ENCODE measurements at regions not wholly inside any gene's neighbourhood (a gene's known extent, or its start where the extent isn't known, plus 50 kb on each side); places are given as distances from the start of the nearest gene placed in this dataset.

DNA sequence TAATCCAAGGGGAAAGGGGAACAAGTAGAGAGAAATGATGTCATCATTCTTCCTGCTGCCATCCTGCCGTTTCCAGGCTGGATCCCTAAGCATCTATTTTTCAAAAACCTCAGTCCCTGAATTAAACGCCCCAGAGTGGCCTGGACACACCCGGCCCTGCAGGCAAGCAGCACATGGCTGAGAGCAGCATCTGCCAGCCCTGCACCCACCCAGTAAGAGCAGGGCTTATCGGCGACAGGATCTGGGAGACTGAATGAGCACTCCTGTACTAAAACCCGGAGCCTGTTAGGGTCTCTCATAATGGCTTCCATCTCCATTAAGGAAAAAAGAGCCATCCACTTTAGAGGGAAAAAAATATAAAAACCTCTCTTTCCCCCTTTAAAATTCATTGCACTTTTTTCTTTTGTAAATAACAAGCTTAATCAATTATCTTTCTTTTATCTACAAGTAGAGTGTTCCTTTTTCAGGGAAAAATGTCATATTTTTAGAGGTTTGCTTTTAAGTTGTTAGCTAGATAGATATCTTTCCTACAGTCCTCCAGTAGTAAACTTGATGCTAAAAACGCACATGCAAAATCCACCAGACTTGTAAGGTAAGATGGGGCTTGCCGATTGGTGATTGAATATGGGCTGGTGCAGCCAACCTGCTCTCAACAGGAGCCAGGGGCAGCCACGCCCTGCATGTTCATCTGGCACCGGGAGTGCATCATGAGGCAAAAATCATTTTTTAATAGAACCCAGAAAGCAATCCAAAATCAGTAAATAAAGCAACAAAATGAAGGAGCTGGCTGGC lies 457.8 kb downstream of the EIPR1 start:
- peak in 1 of 2 donors; percentile 53 for DNase-seq (ENCODE audit: low spot score in 2 of 2)
- intact Hi-C loops (cut with DNase I; ENCODE audit: low total_unique reads): no loop called here
- no peak overlapping the region for H3K4me3 ChIP-seq (ENCODE audit: low read depth, poor library complexity, severe bottlenecking)
- TF ChIP-seq, protein P1, sequence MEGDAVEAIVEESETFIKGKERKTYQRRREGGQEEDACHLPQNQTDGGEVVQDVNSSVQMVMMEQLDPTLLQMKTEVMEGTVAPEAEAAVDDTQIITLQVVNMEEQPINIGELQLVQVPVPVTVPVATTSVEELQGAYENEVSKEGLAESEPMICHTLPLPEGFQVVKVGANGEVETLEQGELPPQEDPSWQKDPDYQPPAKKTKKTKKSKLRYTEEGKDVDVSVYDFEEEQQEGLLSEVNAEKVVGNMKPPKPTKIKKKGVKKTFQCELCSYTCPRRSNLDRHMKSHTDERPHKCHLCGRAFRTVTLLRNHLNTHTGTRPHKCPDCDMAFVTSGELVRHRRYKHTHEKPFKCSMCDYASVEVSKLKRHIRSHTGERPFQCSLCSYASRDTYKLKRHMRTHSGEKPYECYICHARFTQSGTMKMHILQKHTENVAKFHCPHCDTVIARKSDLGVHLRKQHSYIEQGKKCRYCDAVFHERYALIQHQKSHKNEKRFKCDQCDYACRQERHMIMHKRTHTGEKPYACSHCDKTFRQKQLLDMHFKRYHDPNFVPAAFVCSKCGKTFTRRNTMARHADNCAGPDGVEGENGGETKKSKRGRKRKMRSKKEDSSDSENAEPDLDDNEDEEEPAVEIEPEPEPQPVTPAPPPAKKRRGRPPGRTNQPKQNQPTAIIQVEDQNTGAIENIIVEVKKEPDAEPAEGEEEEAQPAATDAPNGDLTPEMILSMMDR (IDR thresholded peaks at IDR 0.05): no peak
- TF ChIP-seq POLR2A (IDR thresholded peaks at IDR 0.05): no peak
- 27% methylated on average over 10 of the region's 10 CpGs for WGBS, 2 donors

DNA sequence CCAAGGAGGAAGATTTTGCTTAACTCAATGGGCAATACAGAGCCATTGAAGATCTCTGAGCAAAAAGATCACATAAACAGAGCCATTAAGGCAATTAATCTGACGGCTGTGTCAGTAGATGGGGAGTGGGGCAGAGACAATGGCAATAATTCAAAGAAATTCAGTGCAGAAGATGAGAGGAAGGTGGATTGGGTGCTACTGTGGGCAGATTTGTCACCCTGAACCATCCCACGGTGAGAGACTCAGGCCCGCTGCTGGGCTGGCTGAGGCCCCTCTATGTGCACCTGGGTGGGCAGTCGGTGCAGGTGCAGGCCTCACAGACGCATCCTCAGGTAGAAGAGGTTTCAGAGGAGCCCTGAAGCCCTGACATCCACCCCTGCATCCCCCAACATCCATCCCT lies 458.6 kb downstream of the EIPR1 start:
- WGBS, 2 donors: 77 to 85% methylated on average over 5 of the region's 5 CpGs
- no peak for TF ChIP-seq POLR2A (IDR thresholded peaks at IDR 0.05)
- TF ChIP-seq, protein P1 (IDR thresholded peaks at IDR 0.05): no peak
- peak in 1 of 2 donors; percentile 73 for DNase-seq (ENCODE audit: low spot score in 2 of 2)
- intact Hi-C loops (cut with DNase I; ENCODE audit: low total_unique reads): no loop called here
- H3K4me3 ChIP-seq (ENCODE audit: low read depth, poor library complexity, severe bottlenecking): no peak overlapping the region

DNA sequence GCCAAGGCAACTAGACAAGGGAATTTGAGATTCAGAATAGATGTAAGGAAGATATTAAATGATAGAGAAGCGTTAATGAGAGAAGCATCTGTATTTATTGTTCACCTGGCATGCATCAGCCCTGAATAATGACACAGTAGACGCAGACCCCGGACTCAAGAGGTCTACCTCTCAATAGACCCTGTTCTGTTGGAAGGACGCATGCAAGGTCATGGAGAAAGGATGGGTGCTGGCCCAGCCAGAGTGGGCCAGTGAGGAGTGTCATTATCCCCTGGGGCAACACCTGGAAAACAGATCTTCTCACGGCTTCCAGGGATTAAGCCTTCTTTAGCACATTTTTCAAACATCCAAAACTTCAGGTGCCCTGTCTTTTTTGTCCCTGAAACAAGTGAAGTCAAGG lies 461.0 kb downstream of the EIPR1 start:
- no peak overlapping the region for H3K4me3 ChIP-seq (ENCODE audit: low read depth, poor library complexity, severe bottlenecking)
- peak in 1 of 2 donors; percentile 18 for DNase-seq (ENCODE audit: low spot score in 2 of 2)
- WGBS, 2 donors: 78 to 80% methylated on average over 5 of the region's 5 CpGs
- no peak for TF ChIP-seq POLR2A (IDR thresholded peaks at IDR 0.05)
- TF ChIP-seq, protein P1 (IDR thresholded peaks at IDR 0.05): no peak
- intact Hi-C loops (cut with DNase I; ENCODE audit: low total_unique reads): no loop called here

DNA sequence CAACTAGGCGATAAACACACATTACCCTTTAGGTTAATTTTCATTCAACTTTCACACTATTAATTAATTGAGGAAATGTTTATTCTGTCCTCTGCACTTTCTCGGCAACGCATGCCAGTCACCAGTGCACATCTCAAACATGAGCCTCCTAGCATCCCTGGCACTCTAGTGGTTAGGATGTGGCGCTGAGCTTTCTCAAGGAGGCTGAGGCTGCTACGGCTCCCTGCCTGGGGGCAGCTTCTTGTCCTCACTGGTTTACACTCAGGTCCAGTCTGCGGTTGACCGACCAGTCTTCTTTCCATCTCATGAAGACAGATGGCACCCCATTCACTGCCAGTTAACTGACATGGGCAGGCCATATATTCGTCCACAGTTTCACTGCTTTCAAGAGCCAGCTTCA lies 463.4 kb downstream of the EIPR1 start:
- intact Hi-C loops (cut with DNase I; ENCODE audit: low total_unique reads): no loop called here
- 88 to 89% methylated on average over 8 of the region's 8 CpGs for WGBS, 2 donors
- H3K4me3 ChIP-seq (ENCODE audit: low read depth, poor library complexity, severe bottlenecking): no peak overlapping the region
- TF ChIP-seq, protein P1 (IDR thresholded peaks at IDR 0.05): no peak
- TF ChIP-seq POLR2A (IDR thresholded peaks at IDR 0.05): no peak
- DNase-seq (ENCODE audit: low spot score in 2 of 2): peak in 1 of 2 donors; percentile 28

DNA sequence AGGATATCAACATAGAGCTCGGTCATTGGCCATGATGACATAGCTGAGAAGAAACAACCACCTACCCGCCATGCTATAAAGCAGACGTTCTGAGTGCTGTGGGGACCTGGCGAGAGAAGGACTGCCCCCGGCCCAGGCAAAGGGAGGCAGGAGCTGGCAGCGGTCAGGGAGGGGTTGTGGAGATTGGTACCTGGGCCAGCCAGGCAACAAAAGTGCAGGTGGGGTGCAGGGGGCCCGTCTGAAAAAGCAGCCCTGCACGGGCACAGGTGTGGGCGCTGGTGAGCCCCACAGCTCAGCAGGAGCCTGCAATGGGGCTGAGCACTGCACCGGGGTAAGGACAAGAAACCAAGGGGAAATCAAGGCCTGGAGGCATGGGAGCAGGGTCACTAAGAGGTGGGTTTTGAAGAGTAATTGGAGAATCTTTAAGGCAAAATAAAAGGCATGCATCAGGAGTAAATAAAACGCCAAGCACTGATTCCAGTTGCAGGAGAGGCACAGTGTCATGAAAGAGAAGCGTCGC lies 464.0 kb downstream of the EIPR1 start:
- intact Hi-C loops (cut with DNase I; ENCODE audit: low total_unique reads): no loop called here
- DNase-seq (ENCODE audit: low spot score in 2 of 2): peak in 1 of 2 donors; percentile 60
- WGBS, 2 donors: 80 to 88% methylated on average over 13 of the region's 13 CpGs
- H3K4me3 ChIP-seq (ENCODE audit: low read depth, poor library complexity, severe bottlenecking): no peak overlapping the region
- TF ChIP-seq POLR2A (IDR thresholded peaks at IDR 0.05): no peak
- TF ChIP-seq, protein P1 (IDR thresholded peaks at IDR 0.05): no peak

All from lower leg skin (tissue), 4 donors.